Left ventricle myocardium inferior (tissue), 1 donor: ENCODE measurements at regions not wholly inside any gene's neighbourhood (a gene's known extent, or its start where the extent isn't known, plus 50 kb on each side); places are given as distances from the start of the nearest gene placed in this dataset.

ENCODE experiments used
- DNase-seq: peaks from one replicate; pipeline ENCODE4 v3.0.0-alpha.2; 2020
- H3K27ac ChIP-seq: fragments of 200-600 bp; replicated peaks from 2 replicates; pipeline ENCODE4 v1.8.0; 2021
- H3K27me3 ChIP-seq: fragments of 200-600 bp; 2 replicates; pipeline ENCODE4 v1.8.0; 2021; ENCODE audit warnings: low read depth
- H3K36me3 ChIP-seq: fragments of 200-600 bp; 2 replicates; pipeline ENCODE4 v1.8.0; 2021
- H3K4me1 ChIP-seq: fragments of 200-600 bp; 2 replicates; pipeline ENCODE4 v1.8.0; 2021
- H3K4me3 ChIP-seq: fragments of 200-600 bp; 2 replicates; pipeline ENCODE4 v1.8.0; 2021; ENCODE audit warnings: mild to moderate bottlenecking, moderate library complexity
- H3K9me3 ChIP-seq: fragments of 200-600 bp; replicated peaks from 2 replicates; pipeline ENCODE4 v1.8.0; 2021
- intact Hi-C: fragments of 100-400 bp; cut with micrococcal nuclease; formaldehyde crosslinking; loops from one replicate; pipeline ENCODE4 v1.11.0; 2022
- TF ChIP-seq, protein P1 (sequence below): fragments of 200-600 bp; IDR thresholded peaks from 2 replicates; pipeline ENCODE4 v1.8.0; 2021; ENCODE audit warnings: antibody characterized with exemption, mild to moderate bottlenecking, borderline replicate concordance
- donor health status: DM: no; HTN: yes; CAD: no; lungs with severe emphysema.

DNA sequence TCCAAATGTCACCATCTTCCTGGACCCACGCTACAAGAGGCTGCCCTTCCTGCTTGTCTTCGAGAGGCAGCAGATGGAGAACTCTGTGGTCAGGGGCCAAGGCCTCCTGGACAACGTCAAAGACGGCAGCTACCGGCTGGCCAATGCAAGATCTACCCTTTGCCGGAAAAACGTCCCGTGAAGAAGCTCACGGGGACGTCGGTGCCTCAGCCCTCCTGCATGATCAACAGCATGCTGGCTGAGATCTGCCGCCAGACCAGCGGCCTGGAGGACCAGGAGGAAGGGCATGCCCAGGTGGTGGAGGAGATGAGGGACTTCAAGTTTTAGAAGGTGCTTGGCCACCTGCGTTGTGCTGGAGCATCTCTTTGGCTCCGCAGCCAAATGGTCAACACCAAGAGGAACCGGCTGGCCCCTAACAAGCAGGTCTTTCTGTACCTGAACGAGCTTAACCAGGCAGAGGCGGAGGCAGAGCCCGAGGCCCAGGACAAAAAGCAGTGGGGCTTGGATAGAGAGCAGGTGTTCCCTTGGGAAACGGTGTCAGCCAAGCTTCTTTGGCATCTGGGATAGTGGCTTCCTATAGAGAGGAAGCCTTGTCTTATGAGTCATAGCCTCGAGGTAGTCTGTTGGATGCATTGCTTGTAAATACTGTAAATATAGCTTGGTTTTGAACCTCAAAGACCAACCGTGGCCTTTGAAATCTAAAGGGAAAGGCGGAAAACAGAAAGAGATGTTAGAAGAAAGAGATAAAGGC is 94.8 kb upstream of the ELOVL6 start:
- H3K36me3 ChIP-seq = no peaks in the 10 kb centered on the region
- no peaks in the 10 kb centered on the region for H3K9me3 ChIP-seq
- DNase-seq = no peak
- no peaks in the 10 kb centered on the region for H3K4me1 ChIP-seq
- intact Hi-C loops = no loop called here
- no peak overlapping the region for H3K27ac ChIP-seq
- TF ChIP-seq, protein P1, sequence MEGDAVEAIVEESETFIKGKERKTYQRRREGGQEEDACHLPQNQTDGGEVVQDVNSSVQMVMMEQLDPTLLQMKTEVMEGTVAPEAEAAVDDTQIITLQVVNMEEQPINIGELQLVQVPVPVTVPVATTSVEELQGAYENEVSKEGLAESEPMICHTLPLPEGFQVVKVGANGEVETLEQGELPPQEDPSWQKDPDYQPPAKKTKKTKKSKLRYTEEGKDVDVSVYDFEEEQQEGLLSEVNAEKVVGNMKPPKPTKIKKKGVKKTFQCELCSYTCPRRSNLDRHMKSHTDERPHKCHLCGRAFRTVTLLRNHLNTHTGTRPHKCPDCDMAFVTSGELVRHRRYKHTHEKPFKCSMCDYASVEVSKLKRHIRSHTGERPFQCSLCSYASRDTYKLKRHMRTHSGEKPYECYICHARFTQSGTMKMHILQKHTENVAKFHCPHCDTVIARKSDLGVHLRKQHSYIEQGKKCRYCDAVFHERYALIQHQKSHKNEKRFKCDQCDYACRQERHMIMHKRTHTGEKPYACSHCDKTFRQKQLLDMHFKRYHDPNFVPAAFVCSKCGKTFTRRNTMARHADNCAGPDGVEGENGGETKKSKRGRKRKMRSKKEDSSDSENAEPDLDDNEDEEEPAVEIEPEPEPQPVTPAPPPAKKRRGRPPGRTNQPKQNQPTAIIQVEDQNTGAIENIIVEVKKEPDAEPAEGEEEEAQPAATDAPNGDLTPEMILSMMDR = no peak
- H3K4me3 ChIP-seq = no peak overlapping the region
- peaks cover 29% of the 10 kb centered on the region for H3K27me3 ChIP-seq

DNA sequence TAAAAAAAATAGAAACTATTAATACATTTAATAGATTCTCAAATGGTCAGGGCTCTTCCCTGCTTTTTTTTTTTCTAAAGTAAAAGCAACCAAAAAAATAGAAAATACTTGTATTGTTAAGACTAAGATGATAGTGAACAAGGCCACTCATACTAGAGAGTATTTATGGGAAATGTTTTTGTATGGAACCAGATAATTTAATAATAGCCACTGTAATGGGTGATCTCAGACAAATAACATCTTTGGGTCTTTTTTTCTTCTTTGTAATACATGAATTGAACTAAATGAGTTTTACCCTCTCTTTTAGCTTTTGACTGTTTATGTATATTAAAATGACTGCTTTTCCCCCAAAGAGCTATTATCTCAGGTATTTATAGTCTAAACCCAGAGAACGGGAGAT is 92.1 kb upstream of the ELOVL6 start:
- no peak overlapping the region for H3K4me3 ChIP-seq
- no peaks in the 10 kb centered on the region for H3K36me3 ChIP-seq
- no peak overlapping the region for H3K27ac ChIP-seq
- H3K4me1 ChIP-seq = no peaks in the 10 kb centered on the region
- intact Hi-C loops = no loop called here
- TF ChIP-seq, protein P1 = no peak
- DNase-seq = no peak
- peaks cover 20% of the 10 kb centered on the region for H3K27me3 ChIP-seq
- no peaks in the 10 kb centered on the region for H3K9me3 ChIP-seq

DNA sequence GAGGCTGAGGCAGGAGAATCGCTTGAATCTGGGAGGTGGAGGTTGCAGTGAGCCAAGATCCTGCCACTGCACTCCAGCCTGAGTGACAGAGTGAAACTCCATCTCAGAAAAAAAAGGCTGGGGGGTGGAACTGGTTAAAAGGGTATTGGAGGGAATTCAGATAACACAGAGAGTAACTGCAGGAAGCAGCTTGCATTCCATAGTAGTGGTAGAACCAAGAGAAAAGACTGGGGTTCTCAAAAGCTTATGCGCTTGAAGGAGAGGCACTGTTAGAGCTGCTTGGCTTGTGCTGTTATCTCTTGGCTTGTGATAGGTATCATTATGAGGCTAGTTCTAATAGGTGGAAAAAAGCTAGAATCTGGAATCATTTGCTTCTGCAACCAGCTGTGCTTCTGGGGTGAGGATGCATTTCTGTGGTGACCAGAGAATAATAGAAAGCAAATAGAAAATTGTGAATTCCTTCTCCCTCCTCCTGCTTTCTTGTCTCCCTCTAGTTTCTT is 91.2 kb upstream of the ELOVL6 start:
- Histone ChIP-seq H3K4me1 (no peaks in the 10 kb centered on the region), H3K9me3 (no peaks in the 10 kb centered on the region), H3K4me3 (no peak overlapping the region), H3K36me3 (no peaks in the 10 kb centered on the region), H3K27ac (no peak overlapping the region), H3K27me3 (peaks cover 15% of the 10 kb centered on the region)
- intact Hi-C loops = no loop called here
- no peak for DNase-seq
- TF ChIP-seq, protein P1 = no peak

DNA sequence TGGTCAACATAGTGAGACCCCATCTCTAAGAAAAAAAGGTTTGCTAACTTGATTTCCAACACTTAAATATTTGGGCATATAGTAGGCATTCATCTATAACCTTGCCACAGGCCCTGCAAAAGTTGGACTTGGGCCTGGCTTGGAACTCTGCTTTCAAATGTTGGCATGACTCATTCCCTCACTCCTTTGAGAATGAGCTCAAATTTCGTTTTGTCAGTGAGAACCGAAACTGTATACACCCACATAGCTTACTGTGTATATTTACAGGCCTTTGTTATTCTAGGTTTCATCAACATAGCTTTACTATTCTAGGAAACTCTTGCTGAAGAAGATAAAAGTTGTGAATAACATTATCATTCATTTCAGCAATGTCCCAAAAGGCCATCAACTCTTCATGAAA is 88.7 kb upstream of the ELOVL6 start:
- Histone ChIP-seq H3K36me3 (no peaks in the 10 kb centered on the region), H3K27ac (no peak overlapping the region), H3K27me3 (no peaks in the 10 kb centered on the region), H3K9me3 (no peaks in the 10 kb centered on the region), H3K4me3 (no peak overlapping the region), H3K4me1 (no peaks in the 10 kb centered on the region)
- DNase-seq = no peak
- intact Hi-C loops = no loop called here
- TF ChIP-seq, protein P1 = no peak

DNA sequence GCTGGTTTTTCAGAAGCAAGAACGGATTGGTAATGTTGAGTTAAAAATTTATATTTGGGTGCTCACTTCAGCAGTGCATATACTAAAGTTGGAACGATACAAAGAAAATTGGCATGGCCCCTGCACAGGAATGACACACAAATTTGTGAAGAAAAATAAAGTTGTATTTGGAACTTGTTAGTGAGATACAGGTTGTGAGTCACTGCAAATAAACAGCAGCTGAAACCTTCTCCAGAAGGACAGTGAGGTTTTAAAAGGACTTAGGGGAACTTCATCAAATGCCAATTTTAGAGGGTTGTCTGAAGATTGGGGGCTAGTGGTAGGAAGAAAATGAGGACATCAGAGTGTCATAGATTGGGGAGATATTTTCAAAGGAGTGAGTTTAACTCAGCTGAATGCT is 79.7 kb upstream of the ELOVL6 start:
- no peak overlapping the region for H3K4me3 ChIP-seq
- H3K4me1 ChIP-seq = no peaks in the 10 kb centered on the region
- DNase-seq = no peak
- H3K27ac ChIP-seq = no peak overlapping the region
- TF ChIP-seq, protein P1 = no peak
- no peaks in the 10 kb centered on the region for H3K36me3 ChIP-seq
- intact Hi-C loops = no loop called here
- H3K27me3 ChIP-seq = peaks cover 6% of the 10 kb centered on the region
- H3K9me3 ChIP-seq = no peaks in the 10 kb centered on the region
